ENCODE measurements at regions not wholly inside any gene's neighbourhood (a gene's known extent, or its start where the extent isn't known, plus 50 kb on each side); places are given as distances from the start of the nearest gene placed in this dataset.

DNA sequence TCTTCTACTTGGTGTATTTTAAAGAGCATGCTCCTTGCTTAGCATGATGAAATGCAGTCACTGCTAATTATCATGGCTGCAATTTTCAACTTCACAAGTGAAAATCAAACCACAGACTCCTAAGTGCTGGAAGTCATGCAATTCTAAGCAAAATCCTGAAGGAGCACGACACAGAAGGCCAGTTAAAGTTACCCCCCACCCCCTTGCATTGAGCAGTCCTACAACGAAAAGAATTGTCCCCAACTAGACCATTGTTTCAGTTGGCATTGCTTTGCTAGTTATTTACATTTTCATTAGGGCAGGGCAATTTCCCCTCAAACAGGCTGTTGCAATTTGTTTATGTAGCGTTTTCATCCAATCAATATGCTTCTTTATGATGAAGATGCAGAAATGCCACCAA, 321.2 kb downstream of the PCDH7 start:
- WGBS (ENCODE audit: low lambda C conversion rate, missing lambda C conversion rate) = 52% methylated on average over 3 of the region's 3 CpGs
- no peaks in the 10 kb centered on the region for H3K9me3 ChIP-seq (ENCODE audit: low read depth)
- no peak overlapping the region for H3K4me2 ChIP-seq

DNA sequence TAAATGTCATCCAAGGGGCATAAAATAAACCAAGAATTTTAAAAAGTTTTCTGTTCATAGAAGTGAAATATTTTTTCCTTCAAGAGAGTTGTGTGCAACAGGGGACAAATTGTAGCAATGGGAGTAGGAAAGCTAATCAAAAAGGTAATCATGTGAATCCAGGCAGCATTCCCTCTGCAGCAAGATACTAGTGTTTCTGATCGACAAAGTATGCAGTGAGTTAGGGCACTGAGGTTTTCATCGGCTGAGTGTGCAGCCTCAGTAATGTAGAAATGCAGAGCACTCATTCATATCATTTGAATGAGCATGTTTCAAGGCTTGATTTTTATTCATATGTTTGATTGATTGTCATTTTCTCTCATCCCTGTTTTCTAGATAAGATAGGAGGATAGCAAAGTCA, 321.7 kb downstream of the PCDH7 start:
- Histone ChIP-seq H2AFZ (no peak overlapping the region), H3K27me3 (no peaks in the 10 kb centered on the region), H3K4me3 (no peak overlapping the region), H4K20me1 (ENCODE audit: insufficient read depth, poor library complexity, severe bottlenecking) (no peaks in the 10 kb centered on the region), H3K9me2 (replicated peaks; ENCODE audit: insufficient read depth) (no peaks in the 10 kb centered on the region), H3K27ac (no peak overlapping the region), H3K36me3 (replicated peaks; ENCODE audit: insufficient read depth, low read depth) (no peaks in the 10 kb centered on the region), H3K4me1 (ENCODE audit: insufficient read depth) (peaks cover 20% of the 10 kb centered on the region), H3K9me3 (ENCODE audit: low read depth) (no peaks in the 10 kb centered on the region), H3K4me2 (no peak overlapping the region), H3K79me2 (no peaks in the 10 kb centered on the region)
- no peak for DNase-seq (ENCODE audit: low spot score)
- 55% methylated on average over 2 of the region's 2 CpGs for WGBS (ENCODE audit: low lambda C conversion rate, missing lambda C conversion rate)
- TF ChIP-seq, protein P1, sequence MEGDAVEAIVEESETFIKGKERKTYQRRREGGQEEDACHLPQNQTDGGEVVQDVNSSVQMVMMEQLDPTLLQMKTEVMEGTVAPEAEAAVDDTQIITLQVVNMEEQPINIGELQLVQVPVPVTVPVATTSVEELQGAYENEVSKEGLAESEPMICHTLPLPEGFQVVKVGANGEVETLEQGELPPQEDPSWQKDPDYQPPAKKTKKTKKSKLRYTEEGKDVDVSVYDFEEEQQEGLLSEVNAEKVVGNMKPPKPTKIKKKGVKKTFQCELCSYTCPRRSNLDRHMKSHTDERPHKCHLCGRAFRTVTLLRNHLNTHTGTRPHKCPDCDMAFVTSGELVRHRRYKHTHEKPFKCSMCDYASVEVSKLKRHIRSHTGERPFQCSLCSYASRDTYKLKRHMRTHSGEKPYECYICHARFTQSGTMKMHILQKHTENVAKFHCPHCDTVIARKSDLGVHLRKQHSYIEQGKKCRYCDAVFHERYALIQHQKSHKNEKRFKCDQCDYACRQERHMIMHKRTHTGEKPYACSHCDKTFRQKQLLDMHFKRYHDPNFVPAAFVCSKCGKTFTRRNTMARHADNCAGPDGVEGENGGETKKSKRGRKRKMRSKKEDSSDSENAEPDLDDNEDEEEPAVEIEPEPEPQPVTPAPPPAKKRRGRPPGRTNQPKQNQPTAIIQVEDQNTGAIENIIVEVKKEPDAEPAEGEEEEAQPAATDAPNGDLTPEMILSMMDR (IDR thresholded peaks at IDR 0.05; ENCODE audit: poor library complexity) = no peak
- no peak for TF ChIP-seq EZH2phosphoT487 (IDR thresholded peaks at IDR 0.05; ENCODE audit: low read depth, severe bottlenecking, unreplicated experiment)
- no peak for TF ChIP-seq EZH2 (IDR thresholded peaks at IDR 0.05; ENCODE audit: borderline replicate concordance)

More for the DNA sequence above, 321.2 kb downstream of the PCDH7 start:
- H4K20me1 ChIP-seq (ENCODE audit: insufficient read depth, poor library complexity, severe bottlenecking) = no peaks in the 10 kb centered on the region
- H3K4me3 ChIP-seq = no peak overlapping the region
- TF ChIP-seq EZH2 (IDR thresholded peaks at IDR 0.05; ENCODE audit: borderline replicate concordance) (no peak), EZH2phosphoT487 (IDR thresholded peaks at IDR 0.05; ENCODE audit: low read depth, severe bottlenecking, unreplicated experiment) (no peak)
- TF ChIP-seq, protein P1 (IDR thresholded peaks at IDR 0.05; ENCODE audit: poor library complexity) = no peak
- H3K4me1 ChIP-seq (ENCODE audit: insufficient read depth) = peaks cover 20% of the 10 kb centered on the region
- no peak overlapping the region for H2AFZ ChIP-seq
- H3K79me2 ChIP-seq = no peaks in the 10 kb centered on the region
- H3K27ac ChIP-seq = no peak overlapping the region
- no peaks in the 10 kb centered on the region for H3K9me2 ChIP-seq (replicated peaks; ENCODE audit: insufficient read depth)
- no peaks in the 10 kb centered on the region for H3K27me3 ChIP-seq
- DNase-seq (ENCODE audit: low spot score) = no peak
- no peaks in the 10 kb centered on the region for H3K36me3 ChIP-seq (replicated peaks; ENCODE audit: insufficient read depth, low read depth)

DNA sequence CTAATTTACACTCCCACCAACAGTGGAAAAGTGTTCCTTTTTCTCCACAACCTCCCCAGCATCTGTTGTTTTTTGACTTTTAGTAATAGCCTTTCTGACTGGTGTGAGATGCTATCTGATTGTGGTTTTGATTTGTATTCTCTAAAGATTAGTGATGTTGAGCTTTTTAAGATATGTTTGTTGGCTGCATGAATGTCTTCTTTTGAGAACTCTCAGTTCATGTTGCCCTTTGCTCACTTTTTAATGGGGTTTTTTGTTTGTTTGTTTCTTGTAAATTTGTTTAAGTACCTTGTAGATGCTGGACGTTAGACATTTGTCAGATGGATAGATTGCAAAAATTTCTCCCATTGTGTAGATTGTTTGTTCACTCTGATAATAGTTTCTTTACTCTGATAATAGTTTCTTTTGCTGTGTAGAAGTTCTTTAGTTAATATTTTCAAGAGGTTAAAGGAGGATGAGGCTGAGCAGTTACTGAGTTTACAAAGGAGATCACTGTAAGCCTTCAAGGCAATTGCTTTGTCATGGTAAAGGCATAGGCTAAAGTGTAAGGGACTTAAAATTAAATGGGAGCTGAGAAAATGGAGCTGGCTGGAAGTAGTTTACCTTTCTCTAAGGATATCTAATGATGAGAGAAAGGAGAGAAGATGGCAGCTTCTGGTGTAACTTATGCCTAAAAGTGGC, 323.4 kb downstream of the PCDH7 start:
- no peak for DNase-seq (ENCODE audit: low spot score)
- H3K9me3 ChIP-seq (ENCODE audit: low read depth) = no peaks in the 10 kb centered on the region
- no peaks in the 10 kb centered on the region for H3K9me2 ChIP-seq (replicated peaks; ENCODE audit: insufficient read depth)
- no peak overlapping the region for H2AFZ ChIP-seq
- no peaks in the 10 kb centered on the region for H4K20me1 ChIP-seq (ENCODE audit: insufficient read depth, poor library complexity, severe bottlenecking)
- peak overlapping the region; percentile 11 for H3K27ac ChIP-seq
- H3K36me3 ChIP-seq (replicated peaks; ENCODE audit: insufficient read depth, low read depth) = no peaks in the 10 kb centered on the region
- peaks cover 20% of the 10 kb centered on the region for H3K4me1 ChIP-seq (ENCODE audit: insufficient read depth)
- no peaks in the 10 kb centered on the region for H3K27me3 ChIP-seq
- no peak overlapping the region for H3K4me3 ChIP-seq
- 15% methylated on average over 1 of the region's 1 CpG for WGBS (ENCODE audit: low lambda C conversion rate, missing lambda C conversion rate)
- H3K79me2 ChIP-seq = no peaks in the 10 kb centered on the region
- TF ChIP-seq EZH2 (IDR thresholded peaks at IDR 0.05; ENCODE audit: borderline replicate concordance) = no peak
- TF ChIP-seq EZH2phosphoT487 (IDR thresholded peaks at IDR 0.05; ENCODE audit: low read depth, severe bottlenecking, unreplicated experiment) = no peak
- TF ChIP-seq, protein P1 (IDR thresholded peaks at IDR 0.05; ENCODE audit: poor library complexity) = no peak
- no peak overlapping the region for H3K4me2 ChIP-seq
